Stimulated activated naive B cell treated with anti-CD40 and anti-IgM and Interleukin-4, amounts not matched to agents 10 μg/mL and 1 μg/mL and 100 μg/mL, for 72 hours (primary cell): ENCODE measurements at regions not wholly inside any gene's neighbourhood (a gene's known extent, or its start where the extent isn't known, plus 50 kb on each side); places are given as distances from the start of the nearest gene placed in this dataset.

Experiments
- ATAC-seq, 2 donors: fragments of 150-1000 bp; cut with Tn5 transposase; replicated peaks; 2 replicates each; pipeline ENCODE4 v1.10.0; 2021; ENCODE audit warnings: moderate library complexity in 1 of 2
- DNase-seq: peaks from one replicate; pipeline ENCODE4 v3.0.0; 2021
- H3K27ac Mint-ChIP-seq: one replicate; pipeline ENCODE4 v1.8.0; 2022; ENCODE audit warnings: mild to moderate bottlenecking, mixed read lengths
- H3K27me3 Mint-ChIP-seq, 2 donors: one replicate each; pipeline ENCODE4 v1.8.0; 2022; ENCODE audit warnings: mixed read lengths in 2 of 2
- H3K36me3 Mint-ChIP-seq, 2 donors: one replicate each; pipeline ENCODE4 v1.8.0; 2022; ENCODE audit warnings: mixed read lengths in 2 of 2, mild to moderate bottlenecking in 1 of 2
- H3K4me1 Mint-ChIP-seq, 2 donors: one replicate each; pipeline ENCODE4 v1.8.0; 2022; ENCODE audit warnings: mixed read lengths in 2 of 2, mild to moderate bottlenecking in 1 of 2
- H3K4me3 Mint-ChIP-seq, 2 donors: one replicate each; pipeline ENCODE4 v1.8.0; 2022; ENCODE audit warnings: mild to moderate bottlenecking in 2 of 2, mixed read lengths in 2 of 2, moderate library complexity in 1 of 2
- H3K9me3 Mint-ChIP-seq, 2 donors: one replicate each; pipeline ENCODE4 v1.8.0; 2022; ENCODE audit warnings: mixed read lengths in 2 of 2, mild to moderate bottlenecking in 1 of 2

GRCh38 chr9:26548781-26549290, 343.8 kb downstream of the CAAP1 start:
- no peaks in the 10 kb centered on the region for H3K36me3 Mint-ChIP-seq
- H3K27ac Mint-ChIP-seq = no peak overlapping the region
- no peaks in the 10 kb centered on the region for H3K27me3 Mint-ChIP-seq
- ATAC-seq (no peak), DNase-seq (no peak)
- H3K9me3 Mint-ChIP-seq = peaks cover 0 to 8% of the 10 kb centered on the region in 2 donors
- no peaks in the 10 kb centered on the region for H3K4me1 Mint-ChIP-seq
- H3K4me3 Mint-ChIP-seq = no peak overlapping the region

DNA sequence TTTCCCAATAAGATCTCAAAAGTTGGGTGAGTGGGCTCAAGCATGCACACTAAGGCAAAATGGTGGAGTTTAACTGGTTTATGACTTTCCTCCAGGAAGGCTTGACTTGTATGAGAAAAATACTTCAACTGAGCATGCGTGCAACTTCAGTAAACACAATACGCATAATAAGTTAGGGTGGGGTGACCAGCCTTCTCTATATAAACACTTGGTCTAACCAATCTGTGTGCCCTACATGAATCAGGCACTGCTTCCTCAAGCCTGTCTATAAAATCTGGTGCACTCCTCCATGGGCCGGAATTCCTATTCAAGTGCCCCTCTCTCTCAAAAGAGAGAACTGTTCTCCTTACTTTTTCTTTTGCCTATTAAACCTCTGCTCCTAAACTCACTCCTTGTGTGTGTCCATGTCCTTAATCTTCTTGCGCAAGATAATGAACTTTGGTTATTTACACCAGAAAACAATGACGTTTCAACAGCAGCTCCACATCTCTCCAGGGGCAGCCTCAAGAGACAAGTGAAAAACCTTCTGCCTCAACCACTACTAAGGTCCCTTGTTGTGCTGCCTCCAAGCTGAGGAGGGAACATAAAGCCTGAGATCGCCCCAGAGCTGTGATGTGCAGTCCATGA, 352.6 kb downstream of the CAAP1 start:
- no peak for DNase-seq
- Mint-ChIP-seq H3K36me3 (no peaks in the 10 kb centered on the region), H3K4me3 (no peak overlapping the region), H3K9me3 (peaks cover 14 to 17% of the 10 kb centered on the region in 2 donors), H3K4me1 (no peaks in the 10 kb centered on the region), H3K27me3 (no peaks in the 10 kb centered on the region), H3K27ac (no peak overlapping the region)
- ATAC-seq = no peak

DNA sequence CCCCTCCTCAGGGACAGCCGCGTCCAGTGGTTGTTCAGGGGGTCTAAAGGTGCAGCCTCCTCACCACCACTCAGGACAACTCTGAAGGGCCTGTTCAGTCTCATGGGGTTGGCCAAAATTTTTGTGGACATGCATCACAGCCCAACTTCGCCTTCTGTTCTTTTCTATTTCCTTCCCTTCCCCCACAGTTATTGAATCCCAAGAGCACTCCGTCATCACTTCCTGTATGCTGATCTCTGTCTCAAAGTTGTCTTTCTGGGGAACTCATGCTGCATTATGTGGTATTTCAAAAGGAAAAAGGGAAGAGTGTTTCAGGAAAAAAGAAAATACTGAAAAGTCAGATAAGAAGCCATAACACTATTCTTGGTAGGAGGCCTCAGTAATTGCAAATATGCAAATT, 355.4 kb downstream of the CAAP1 start:
- no peak overlapping the region for H3K4me3 Mint-ChIP-seq
- H3K36me3 Mint-ChIP-seq = no peaks in the 10 kb centered on the region
- no peaks in the 10 kb centered on the region for H3K27me3 Mint-ChIP-seq
- no peak overlapping the region for H3K27ac Mint-ChIP-seq
- no peaks in the 10 kb centered on the region for H3K4me1 Mint-ChIP-seq
- H3K9me3 Mint-ChIP-seq = peaks cover 9% of the 10 kb centered on the region in 2 donors
- DNase-seq (no peak), ATAC-seq (no peak)

DNA sequence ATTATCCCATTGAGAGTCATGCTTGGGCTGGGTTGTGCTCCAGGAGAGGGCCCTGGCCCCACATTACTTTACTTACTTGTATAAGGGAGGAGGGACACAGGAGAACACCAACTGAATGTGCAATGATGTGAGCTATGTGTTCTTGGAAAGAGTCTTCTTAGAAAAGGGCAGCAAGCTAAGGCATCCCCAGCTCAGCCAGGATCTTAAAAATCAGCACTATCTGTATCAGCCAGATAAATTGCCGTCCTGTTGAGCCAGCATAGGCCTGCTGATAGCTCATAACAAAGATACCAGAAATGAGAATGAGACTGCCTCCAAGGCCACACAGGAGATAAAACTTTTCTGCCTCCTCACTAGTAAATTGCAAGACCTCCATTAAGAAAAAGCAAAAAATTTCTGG, 357.5 kb downstream of the CAAP1 start:
- H3K9me3 Mint-ChIP-seq = peaks cover 4 to 8% of the 10 kb centered on the region in 2 donors
- ATAC-seq (no peak), DNase-seq (no peak)
- no peaks in the 10 kb centered on the region for H3K27me3 Mint-ChIP-seq
- H3K36me3 Mint-ChIP-seq = no peaks in the 10 kb centered on the region
- no peak overlapping the region for H3K4me3 Mint-ChIP-seq
- H3K4me1 Mint-ChIP-seq = no peaks in the 10 kb centered on the region
- H3K27ac Mint-ChIP-seq = no peak overlapping the region

DNA sequence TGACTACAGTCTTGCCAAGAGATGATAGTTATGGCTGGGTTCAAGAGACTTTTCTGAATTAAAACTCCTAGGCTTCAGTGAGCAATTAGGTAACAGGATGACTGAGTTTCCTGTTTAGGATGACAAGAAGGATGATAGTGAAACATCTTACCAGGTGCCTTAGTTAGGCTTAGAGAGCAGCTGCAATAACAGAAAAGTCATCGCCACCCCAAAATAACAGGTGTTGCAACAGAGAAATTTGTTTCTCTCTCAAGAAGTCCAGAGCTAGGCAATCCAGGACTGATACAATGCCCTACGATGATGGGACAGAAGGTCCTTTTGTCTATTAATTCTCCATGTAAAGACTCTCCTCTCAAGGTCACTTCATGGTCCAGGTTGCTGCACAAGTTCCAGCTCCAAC, 361.8 kb downstream of the CAAP1 start:
- DNase-seq = no peak
- Mint-ChIP-seq H3K4me1 (no peaks in the 10 kb centered on the region), H3K36me3 (no peaks in the 10 kb centered on the region)

GRCh38 chr9:26527931-26528330, 364.7 kb downstream of the CAAP1 start:
- Mint-ChIP-seq H3K36me3 (no peaks in the 10 kb centered on the region), H3K4me1 (no peaks in the 10 kb centered on the region), H3K9me3 (peaks cover 0 to 3% of the 10 kb centered on the region in 2 donors), H3K27ac (no peak overlapping the region), H3K4me3 (no peak overlapping the region), H3K27me3 (no peaks in the 10 kb centered on the region)
- ATAC-seq (no peak), DNase-seq (no peak)

More for the DNA sequence above, 361.8 kb downstream of the CAAP1 start:
- Mint-ChIP-seq H3K9me3 (peaks cover 0 to 3% of the 10 kb centered on the region in 2 donors), H3K4me3 (no peak overlapping the region), H3K27me3 (no peaks in the 10 kb centered on the region), H3K27ac (no peak overlapping the region)
- no peak for ATAC-seq

- DNase-seq (no peak), ATAC-seq (no peak)
- Mint-ChIP-seq H3K4me1 (no peaks in the 10 kb centered on the region), H3K27ac (no peak overlapping the region), H3K9me3 (peaks cover 1 to 3% of the 10 kb centered on the region in 2 donors), H3K4me3 (no peak overlapping the region), H3K27me3 (no peaks in the 10 kb centered on the region), H3K36me3 (no peaks in the 10 kb centered on the region)
These were observed 368.3 kb downstream of the CAAP1 start for GRCh38 chr9:26524267-26524666.

DNA sequence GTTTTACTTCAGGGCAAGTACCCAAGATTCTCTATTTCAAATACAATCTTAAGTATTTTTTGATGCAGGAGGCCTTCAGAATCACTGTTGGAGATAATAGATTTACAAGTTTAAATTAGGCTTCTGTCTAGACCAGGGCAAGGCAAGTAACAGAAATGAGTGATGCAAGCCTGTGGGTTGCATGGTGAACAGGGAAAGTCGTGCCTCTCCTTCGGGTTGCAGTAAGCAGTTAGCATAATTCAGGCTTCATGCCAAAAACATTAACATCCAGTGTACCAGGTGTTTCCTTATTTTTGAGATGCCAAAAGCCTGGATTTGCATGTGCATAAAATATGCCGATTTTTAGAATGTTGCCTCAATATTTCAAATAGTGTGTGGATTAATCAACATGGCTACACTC, 369.0 kb downstream of the CAAP1 start:
- Mint-ChIP-seq H3K4me1 (no peaks in the 10 kb centered on the region), H3K4me3 (no peak overlapping the region), H3K36me3 (no peaks in the 10 kb centered on the region), H3K9me3 (peaks cover 1 to 3% of the 10 kb centered on the region in 2 donors), H3K27ac (no peak overlapping the region), H3K27me3 (no peaks in the 10 kb centered on the region)
- DNase-seq = no peak
- no peak for ATAC-seq

- no peak for ATAC-seq
- no peak overlapping the region for H3K27ac Mint-ChIP-seq
These were observed 372.5 kb downstream of the CAAP1 start for GRCh38 chr9:26520141-26520540.

GRCh38 chr9:26516773-26517343, 375.7 kb downstream of the CAAP1 start:
- Mint-ChIP-seq H3K27me3 (no peaks in the 10 kb centered on the region), H3K4me1 (peaks cover 0 to 2% of the 10 kb centered on the region in 2 donors), H3K27ac (no peak overlapping the region), H3K36me3 (no peaks in the 10 kb centered on the region), H3K4me3 (no peak overlapping the region), H3K9me3 (peaks cover 3% of the 10 kb centered on the region in 2 donors)
- DNase-seq (no peak), ATAC-seq (no peak)

More at GRCh38 chr9:26520141-26520540, 372.5 kb downstream of the CAAP1 start:
- H3K4me3 Mint-ChIP-seq = no peak overlapping the region
- H3K36me3 Mint-ChIP-seq = no peaks in the 10 kb centered on the region
- H3K27me3 Mint-ChIP-seq = no peaks in the 10 kb centered on the region
- H3K9me3 Mint-ChIP-seq = peaks cover 3% of the 10 kb centered on the region in 2 donors
- H3K4me1 Mint-ChIP-seq = peaks cover 0 to 2% of the 10 kb centered on the region in 2 donors
- DNase-seq = no peak

DNA sequence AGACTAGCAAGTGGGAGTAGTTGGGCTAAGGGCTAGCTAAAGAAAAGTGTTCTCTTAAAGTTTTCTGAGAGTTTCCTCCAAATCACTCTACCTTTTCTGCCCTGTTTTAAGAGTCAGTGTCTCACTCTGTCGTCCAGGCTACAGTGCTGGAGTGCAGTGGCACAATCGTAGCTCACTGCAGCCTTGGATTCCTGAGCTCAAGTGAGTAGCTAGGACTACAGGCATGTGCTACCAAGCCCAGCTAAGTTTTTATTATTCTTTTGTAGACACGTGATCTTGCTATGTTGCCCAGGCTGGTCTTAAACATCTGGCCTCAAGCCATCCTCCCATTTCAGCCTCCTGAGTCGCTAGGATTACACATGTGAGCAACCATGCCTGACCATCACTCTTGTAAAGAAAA, 378.9 kb downstream of the CAAP1 start:
- H3K4me3 Mint-ChIP-seq = no peak overlapping the region
- peaks cover 0 to 3% of the 10 kb centered on the region in 2 donors for H3K9me3 Mint-ChIP-seq
- H3K4me1 Mint-ChIP-seq = peaks cover 0 to 2% of the 10 kb centered on the region in 2 donors
- DNase-seq (no peak), ATAC-seq (no peak)
- H3K27ac Mint-ChIP-seq = no peak overlapping the region
- H3K36me3 Mint-ChIP-seq = no peaks in the 10 kb centered on the region
- no peaks in the 10 kb centered on the region for H3K27me3 Mint-ChIP-seq

DNA sequence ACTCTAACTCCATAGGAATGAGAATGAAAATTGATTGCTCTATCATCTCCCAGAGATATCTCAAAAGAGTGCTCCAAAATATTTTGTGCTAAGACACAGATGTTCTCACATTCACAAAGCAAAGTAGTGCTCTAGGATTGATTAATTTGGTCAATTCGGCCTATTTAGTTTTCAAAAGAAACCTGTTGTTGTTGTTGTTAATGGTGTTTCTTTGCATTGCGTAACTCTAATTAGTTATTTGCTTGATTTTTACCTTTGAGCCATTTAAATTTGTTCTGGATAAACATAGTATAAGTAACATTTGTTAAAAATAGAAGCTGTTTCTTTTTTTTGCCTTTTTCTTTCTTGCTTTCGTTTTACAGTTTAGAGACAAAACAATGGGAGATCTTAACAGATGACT, 382.5 kb downstream of the CAAP1 start:
- H3K4me3 Mint-ChIP-seq = no peak overlapping the region
- H3K27ac Mint-ChIP-seq = no peak overlapping the region
- DNase-seq (no peak), ATAC-seq (no peak)
- no peaks in the 10 kb centered on the region for H3K27me3 Mint-ChIP-seq
- H3K9me3 Mint-ChIP-seq = peaks cover 0 to 2% of the 10 kb centered on the region in 2 donors
- H3K4me1 Mint-ChIP-seq = no peaks in the 10 kb centered on the region
- no peaks in the 10 kb centered on the region for H3K36me3 Mint-ChIP-seq

GRCh38 chr9:26508897-26509296, 383.7 kb downstream of the CAAP1 start:
- Mint-ChIP-seq H3K27ac (no peak overlapping the region), H3K4me1 (no peaks in the 10 kb centered on the region), H3K27me3 (no peaks in the 10 kb centered on the region), H3K36me3 (no peaks in the 10 kb centered on the region), H3K9me3 (peaks cover 0 to 2% of the 10 kb centered on the region in 2 donors), H3K4me3 (no peak overlapping the region)
- ATAC-seq = no peak
- no peak for DNase-seq

GRCh38 chr9:26504057-26504456, 388.5 kb downstream of the CAAP1 start:
- Mint-ChIP-seq H3K27ac (no peak overlapping the region), H3K4me1 (no peaks in the 10 kb centered on the region), H3K4me3 (no peak overlapping the region), H3K27me3 (no peaks in the 10 kb centered on the region), H3K36me3 (no peaks in the 10 kb centered on the region), H3K9me3 (peaks cover 0 to 2% of the 10 kb centered on the region in 2 donors)
- no peak for DNase-seq
- ATAC-seq = no peak

DNA sequence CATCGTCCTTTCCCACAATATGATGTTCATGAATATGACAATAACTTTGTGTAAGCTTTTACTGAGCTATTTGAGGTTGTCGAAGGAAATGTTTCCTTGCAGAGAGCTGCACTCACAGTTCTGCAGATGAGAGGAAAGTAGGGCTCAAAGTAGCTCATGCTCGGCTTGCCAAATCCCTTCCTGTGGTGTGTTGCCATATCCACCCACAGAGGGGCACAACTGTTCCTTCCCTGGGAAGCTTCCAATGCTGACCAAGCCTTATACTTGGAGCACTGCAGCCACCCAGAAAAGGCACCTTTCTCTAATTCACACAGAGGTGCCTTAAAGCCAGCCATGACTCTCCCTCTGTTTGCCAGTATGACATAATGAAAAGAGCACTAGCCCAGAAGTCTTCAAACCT, 390.3 kb downstream of the CAAP1 start:
- ATAC-seq (no peak), DNase-seq (no peak)
- Mint-ChIP-seq H3K27ac (no peak overlapping the region), H3K36me3 (no peaks in the 10 kb centered on the region), H3K4me1 (no peaks in the 10 kb centered on the region), H3K27me3 (no peaks in the 10 kb centered on the region), H3K4me3 (no peak overlapping the region), H3K9me3 (peaks cover 0 to 6% of the 10 kb centered on the region in 2 donors)
